ENCODE measurements at regions not wholly inside any gene's neighbourhood (a gene's known extent, or its start where the extent isn't known, plus 50 kb on each side); places are given as distances from the start of the nearest gene placed in this dataset.

- CTCF ChIA-PET, result no interaction called here
- POLR2A ChIA-PET, result interaction anchor here (0.6 kb wide), 1 partner anchor 610 kb away, joined by 5 read pairs; no protein-coding TSS in a partner anchor
- no peaks in the 10 kb centered on the region for H3K4me1 Mint-ChIP-seq
Measured at GRCh38 chr18:2121224-2121623, 450.1 kb downstream of the METTL4 start.

DNA sequence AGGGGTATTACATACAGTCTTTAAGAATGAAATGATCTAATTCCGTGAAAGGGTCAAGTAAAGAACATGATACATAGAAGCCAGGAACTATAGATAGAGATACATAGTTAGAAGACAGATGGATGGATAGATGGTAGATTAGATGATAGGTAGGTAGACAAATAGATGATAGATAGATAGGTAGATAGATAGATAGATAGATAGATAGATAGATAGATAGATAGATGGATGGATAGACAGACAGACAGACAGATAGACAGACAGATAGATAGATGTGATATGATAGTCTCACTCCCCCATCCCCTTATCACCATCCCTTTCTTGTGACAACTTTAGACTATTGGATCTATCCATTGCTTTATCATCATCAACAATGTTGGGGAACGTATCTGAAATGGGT, 448.2 kb downstream of the METTL4 start:
- ChIA-PET CTCF (no interaction called here), POLR2A (no interaction called here)
- Mint-ChIP-seq H3K4me3 (no peak overlapping the region), H3K4me1 (no peaks in the 10 kb centered on the region), H3K27ac (no peak overlapping the region), H3K9me3 (no peaks in the 10 kb centered on the region), H3K27me3 (peaks cover 12% of the 10 kb centered on the region), H3K36me3 (ENCODE audit: low read depth) (no peaks in the 10 kb centered on the region)
- no peak for DNase-seq

More at GRCh38 chr18:2121224-2121623, 450.1 kb downstream of the METTL4 start:
- no peak overlapping the region for H3K27ac Mint-ChIP-seq
- no peak overlapping the region for H3K4me3 Mint-ChIP-seq
- no peaks in the 10 kb centered on the region for H3K36me3 Mint-ChIP-seq (ENCODE audit: low read depth)
- no peak for DNase-seq
- peaks cover 16% of the 10 kb centered on the region for H3K27me3 Mint-ChIP-seq
- H3K9me3 Mint-ChIP-seq, result no peaks in the 10 kb centered on the region

- H3K9me3 Mint-ChIP-seq, result no peaks in the 10 kb centered on the region
- no peaks in the 10 kb centered on the region for H3K4me1 Mint-ChIP-seq
- H3K4me3 Mint-ChIP-seq, result no peak overlapping the region
- ChIA-PET CTCF (no interaction called here), POLR2A (no interaction called here)
- DNase-seq, result no peak
- H3K36me3 Mint-ChIP-seq (ENCODE audit: low read depth), result no peaks in the 10 kb centered on the region
- peaks cover 2% of the 10 kb centered on the region for H3K27me3 Mint-ChIP-seq
- H3K27ac Mint-ChIP-seq, result no peak overlapping the region
Measured at GRCh38 chr18:2134364-2134763, 436.9 kb downstream of the METTL4 start.

- ChIA-PET CTCF (no interaction called here), POLR2A (no interaction called here)
- Mint-ChIP-seq H3K9me3 (no peaks in the 10 kb centered on the region), H3K36me3 (ENCODE audit: low read depth) (no peaks in the 10 kb centered on the region), H3K27ac (no peak overlapping the region), H3K4me3 (no peak overlapping the region), H3K4me1 (no peaks in the 10 kb centered on the region), H3K27me3 (peaks cover 2% of the 10 kb centered on the region)
- no peak for DNase-seq
Measured at GRCh38 chr18:2135309-2135708, 436.0 kb downstream of the METTL4 start.

DNA sequence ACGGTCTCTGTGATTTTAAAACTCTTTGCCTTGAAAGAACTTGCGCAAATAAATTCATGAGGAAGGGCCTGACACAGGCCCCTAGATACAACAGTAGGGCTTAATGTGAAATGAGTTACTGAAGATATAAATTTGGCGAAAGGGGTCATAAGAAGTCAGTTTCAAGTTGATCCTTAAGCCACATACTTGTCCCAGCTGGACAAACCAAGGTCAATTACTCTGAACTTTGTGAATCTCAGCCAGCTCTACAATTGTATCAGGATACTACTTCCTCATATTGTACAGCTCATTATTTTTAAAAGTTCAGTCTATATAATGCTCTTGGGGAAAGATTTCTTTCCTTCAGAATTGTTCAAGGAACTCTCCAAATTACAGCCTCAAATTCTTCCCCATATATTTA, 432.8 kb downstream of the METTL4 start:
- no peaks in the 10 kb centered on the region for H3K9me3 Mint-ChIP-seq
- CTCF ChIA-PET, result interaction anchor here (1.0 kb wide), 1 partner anchor 31 kb away, joined by 3 read pairs; no protein-coding TSS in a partner anchor
- peaks cover 2% of the 10 kb centered on the region for H3K27me3 Mint-ChIP-seq
- H3K27ac Mint-ChIP-seq, result no peak overlapping the region
- DNase-seq, result no peak
- POLR2A ChIA-PET, result no interaction called here
- no peaks in the 10 kb centered on the region for H3K4me1 Mint-ChIP-seq
- H3K36me3 Mint-ChIP-seq (ENCODE audit: low read depth), result no peaks in the 10 kb centered on the region
- H3K4me3 Mint-ChIP-seq, result no peak overlapping the region

GRCh38 chr18:2139691-2140090, 431.6 kb downstream of the METTL4 start:
- ChIA-PET CTCF (no interaction called here), POLR2A (no interaction called here)
- H3K27me3 Mint-ChIP-seq, result peaks cover 2% of the 10 kb centered on the region
- no peaks in the 10 kb centered on the region for H3K4me1 Mint-ChIP-seq
- H3K4me3 Mint-ChIP-seq, result no peak overlapping the region
- no peak overlapping the region for H3K27ac Mint-ChIP-seq
- H3K36me3 Mint-ChIP-seq (ENCODE audit: low read depth), result no peaks in the 10 kb centered on the region
- DNase-seq, result no peak
- no peaks in the 10 kb centered on the region for H3K9me3 Mint-ChIP-seq

GRCh38 chr18:2143636-2144035, 427.7 kb downstream of the METTL4 start:
- POLR2A ChIA-PET, result no interaction called here
- Mint-ChIP-seq H3K36me3 (ENCODE audit: low read depth) (no peaks in the 10 kb centered on the region), H3K27ac (no peak overlapping the region), H3K4me3 (no peak overlapping the region), H3K9me3 (no peaks in the 10 kb centered on the region), H3K4me1 (no peaks in the 10 kb centered on the region), H3K27me3 (no peaks in the 10 kb centered on the region)
- DNase-seq, result no peak
- CTCF ChIA-PET, result interaction anchor here (1.2 kb wide), 1 partner anchor 16 kb away, joined by 3 read pairs; no protein-coding TSS in a partner anchor

DNA sequence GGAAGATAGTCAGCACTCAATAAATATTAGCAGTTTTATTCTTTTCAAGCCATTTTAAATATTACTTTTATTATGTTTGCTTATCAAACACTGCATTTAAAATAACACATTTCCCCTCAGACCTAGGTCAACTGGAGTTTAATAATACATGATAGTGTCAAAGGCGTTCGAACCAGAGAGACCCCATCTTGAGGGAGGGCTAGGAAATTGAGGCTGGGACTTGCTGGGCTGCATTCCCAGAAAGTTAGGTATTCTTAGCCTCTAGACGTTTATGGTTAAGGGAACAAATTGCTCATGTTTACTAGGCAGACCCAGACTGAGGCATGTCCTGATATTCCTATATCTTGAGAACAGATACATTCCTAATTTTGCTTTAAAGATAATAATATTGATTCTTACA, 426.5 kb downstream of the METTL4 start:
- Mint-ChIP-seq H3K27ac (no peak overlapping the region), H3K4me1 (no peaks in the 10 kb centered on the region), H3K9me3 (no peaks in the 10 kb centered on the region), H3K4me3 (no peak overlapping the region), H3K36me3 (ENCODE audit: low read depth) (no peaks in the 10 kb centered on the region), H3K27me3 (no peaks in the 10 kb centered on the region)
- DNase-seq, result no peak
- ChIA-PET POLR2A (no interaction called here), CTCF (interaction anchor here (1.2 kb wide), 1 partner anchor 17 kb away, joined by 3 read pairs; no protein-coding TSS in a partner anchor)

DNA sequence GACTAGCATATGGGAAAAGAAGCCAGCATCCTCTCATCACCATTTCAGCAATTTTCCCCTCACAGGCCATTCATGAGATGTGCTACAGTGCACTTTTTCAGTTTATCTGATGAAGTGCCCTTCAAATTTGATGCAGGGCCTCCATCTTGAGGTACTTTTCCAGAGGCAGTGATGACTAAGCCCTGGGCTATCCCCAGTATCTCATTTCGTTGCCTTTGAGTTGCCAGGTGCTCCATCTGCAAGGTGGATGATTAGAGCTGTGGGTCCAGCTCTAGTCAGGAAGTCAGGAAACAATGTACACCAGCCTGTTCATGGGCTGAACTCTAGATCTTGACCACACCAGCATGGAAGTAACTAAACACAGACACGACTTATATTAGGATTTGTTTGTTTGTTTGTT, 425.2 kb downstream of the METTL4 start:
- CTCF ChIA-PET, result no interaction called here
- no peaks in the 10 kb centered on the region for H3K4me1 Mint-ChIP-seq
- DNase-seq, result no peak
- H3K27ac Mint-ChIP-seq, result no peak overlapping the region
- POLR2A ChIA-PET, result no interaction called here
- no peaks in the 10 kb centered on the region for H3K9me3 Mint-ChIP-seq
- no peaks in the 10 kb centered on the region for H3K27me3 Mint-ChIP-seq
- H3K36me3 Mint-ChIP-seq (ENCODE audit: low read depth), result no peaks in the 10 kb centered on the region
- H3K4me3 Mint-ChIP-seq, result no peak overlapping the region

DNA sequence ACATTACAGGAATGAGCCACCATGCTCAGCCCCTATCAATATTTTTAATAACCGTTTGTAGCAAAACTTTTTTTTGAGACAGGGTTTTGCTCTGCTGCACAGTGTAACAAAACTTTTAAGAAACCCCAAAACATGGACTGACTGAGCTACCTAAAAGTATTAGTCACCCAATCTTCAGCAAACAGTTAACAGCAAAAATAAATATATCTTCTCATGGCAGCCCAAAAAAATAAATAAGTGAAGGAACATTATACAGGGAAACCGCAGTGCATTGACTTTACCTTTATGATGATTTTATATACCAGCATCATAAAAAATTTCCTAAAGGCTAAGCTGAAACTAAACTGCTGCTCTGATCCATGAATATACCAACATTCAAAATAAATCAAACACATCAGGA, 424.6 kb downstream of the METTL4 start:
- Mint-ChIP-seq H3K36me3 (ENCODE audit: low read depth) (no peaks in the 10 kb centered on the region), H3K4me1 (no peaks in the 10 kb centered on the region), H3K9me3 (no peaks in the 10 kb centered on the region), H3K4me3 (no peak overlapping the region), H3K27me3 (no peaks in the 10 kb centered on the region), H3K27ac (no peak overlapping the region)
- ChIA-PET POLR2A (no interaction called here), CTCF (no interaction called here)
- DNase-seq, result no peak

GRCh38 chr18:2147476-2148230, 423.7 kb downstream of the METTL4 start:
- no peaks in the 10 kb centered on the region for H3K4me1 Mint-ChIP-seq
- no peaks in the 10 kb centered on the region for H3K27me3 Mint-ChIP-seq
- ChIA-PET POLR2A (no interaction called here), CTCF (no interaction called here)
- no peak overlapping the region for H3K4me3 Mint-ChIP-seq
- no peak overlapping the region for H3K27ac Mint-ChIP-seq
- no peaks in the 10 kb centered on the region for H3K9me3 Mint-ChIP-seq
- no peaks in the 10 kb centered on the region for H3K36me3 Mint-ChIP-seq (ENCODE audit: low read depth)
- no peak for DNase-seq

- Mint-ChIP-seq H3K4me3 (no peak overlapping the region), H3K27me3 (no peaks in the 10 kb centered on the region), H3K9me3 (no peaks in the 10 kb centered on the region), H3K27ac (no peak overlapping the region), H3K4me1 (no peaks in the 10 kb centered on the region), H3K36me3 (ENCODE audit: low read depth) (no peaks in the 10 kb centered on the region)
- CTCF ChIA-PET, result no interaction called here
- POLR2A ChIA-PET, result no interaction called here
- DNase-seq, result no peak
Measured at GRCh38 chr18:2148823-2149222, 422.5 kb downstream of the METTL4 start.

- Mint-ChIP-seq H3K36me3 (ENCODE audit: low read depth) (no peaks in the 10 kb centered on the region), H3K27ac (no peak overlapping the region)
- no peak for DNase-seq
Measured at GRCh38 chr18:2150566-2150965, 420.7 kb downstream of the METTL4 start.

GRCh38 chr18:2154278-2154677, 417.0 kb downstream of the METTL4 start:
- Mint-ChIP-seq H3K4me1 (no peaks in the 10 kb centered on the region), H3K9me3 (no peaks in the 10 kb centered on the region), H3K36me3 (ENCODE audit: low read depth) (no peaks in the 10 kb centered on the region), H3K27me3 (no peaks in the 10 kb centered on the region), H3K27ac (no peak overlapping the region), H3K4me3 (no peak overlapping the region)
- POLR2A ChIA-PET, result no interaction called here
- DNase-seq, result no peak
- CTCF ChIA-PET, result no interaction called here

More at GRCh38 chr18:2150566-2150965, 420.7 kb downstream of the METTL4 start:
- CTCF ChIA-PET, result no interaction called here
- H3K4me1 Mint-ChIP-seq, result no peaks in the 10 kb centered on the region
- POLR2A ChIA-PET, result no interaction called here
- no peaks in the 10 kb centered on the region for H3K27me3 Mint-ChIP-seq
- H3K4me3 Mint-ChIP-seq, result no peak overlapping the region
- no peaks in the 10 kb centered on the region for H3K9me3 Mint-ChIP-seq
